ENCODE measurements at regions not wholly inside any gene's neighbourhood (a gene's known extent, or its start where the extent isn't known, plus 50 kb on each side); places are given as distances from the start of the nearest gene placed in this dataset.

DNA sequence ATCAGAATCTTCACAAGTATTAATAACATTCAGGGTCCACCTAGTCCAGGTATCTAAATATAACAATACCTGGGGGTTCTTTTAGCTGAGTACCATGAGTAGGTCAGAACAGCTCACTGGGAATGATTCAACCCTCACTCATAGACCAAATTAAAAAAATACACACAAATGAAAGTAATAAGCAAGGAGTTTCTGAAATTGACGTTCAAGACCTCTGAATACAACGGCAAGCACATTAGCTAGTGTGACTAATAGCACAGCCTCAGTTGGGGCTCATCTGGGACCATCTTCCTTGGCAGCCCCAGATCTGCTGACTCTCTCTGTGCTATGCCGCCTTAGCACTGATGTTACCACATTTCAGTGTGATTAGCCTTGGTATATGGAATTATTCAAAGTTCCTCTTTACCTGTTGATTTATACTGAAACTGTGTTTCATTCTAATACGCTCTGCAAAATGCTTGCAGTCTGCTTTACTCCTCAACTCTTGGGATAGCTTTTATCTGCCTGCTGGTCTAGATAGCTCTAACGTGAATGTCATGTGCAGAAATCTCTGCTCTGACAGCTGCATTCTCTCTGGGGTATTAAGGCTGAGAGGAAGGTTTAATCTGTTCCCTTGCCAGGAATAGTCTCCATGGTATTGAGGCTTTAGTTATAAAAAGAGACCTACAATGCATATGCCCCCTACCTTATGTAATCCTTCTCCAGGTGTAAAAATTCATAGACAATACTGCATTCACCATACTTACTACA lies 153.3 kb downstream of the METTL4 start:
- TF ChIP-seq, protein P1, sequence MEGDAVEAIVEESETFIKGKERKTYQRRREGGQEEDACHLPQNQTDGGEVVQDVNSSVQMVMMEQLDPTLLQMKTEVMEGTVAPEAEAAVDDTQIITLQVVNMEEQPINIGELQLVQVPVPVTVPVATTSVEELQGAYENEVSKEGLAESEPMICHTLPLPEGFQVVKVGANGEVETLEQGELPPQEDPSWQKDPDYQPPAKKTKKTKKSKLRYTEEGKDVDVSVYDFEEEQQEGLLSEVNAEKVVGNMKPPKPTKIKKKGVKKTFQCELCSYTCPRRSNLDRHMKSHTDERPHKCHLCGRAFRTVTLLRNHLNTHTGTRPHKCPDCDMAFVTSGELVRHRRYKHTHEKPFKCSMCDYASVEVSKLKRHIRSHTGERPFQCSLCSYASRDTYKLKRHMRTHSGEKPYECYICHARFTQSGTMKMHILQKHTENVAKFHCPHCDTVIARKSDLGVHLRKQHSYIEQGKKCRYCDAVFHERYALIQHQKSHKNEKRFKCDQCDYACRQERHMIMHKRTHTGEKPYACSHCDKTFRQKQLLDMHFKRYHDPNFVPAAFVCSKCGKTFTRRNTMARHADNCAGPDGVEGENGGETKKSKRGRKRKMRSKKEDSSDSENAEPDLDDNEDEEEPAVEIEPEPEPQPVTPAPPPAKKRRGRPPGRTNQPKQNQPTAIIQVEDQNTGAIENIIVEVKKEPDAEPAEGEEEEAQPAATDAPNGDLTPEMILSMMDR (IDR thresholded peaks at IDR 0.05) = no peak
- no peak for TF ChIP-seq POLR2A (IDR thresholded peaks at IDR 0.05)
- TF ChIP-seq POLR2AphosphoS5 (IDR thresholded peaks at IDR 0.05; ENCODE audit: insufficient read depth in 1 of 2, low read depth in 1 of 2) = no peak
